H1 (cell line): ENCODE measurements at regions not wholly inside any gene's neighbourhood (a gene's known extent, or its start where the extent isn't known, plus 50 kb on each side); places are given as distances from the start of the nearest gene placed in this dataset.

Experiments used
- CTCF ChIA-PET: fragments of 300-600 bp; sonication (Branson Sonifier 250); formaldehyde crosslinking; loops from one replicate; lab custom pipeline; 2021; ENCODE audit not compliant: partially characterized antibody; lab: Charles Lee
- POLR2A ChIA-PET: fragments of 300-600 bp; sonication (Branson Sonifier 250); formaldehyde crosslinking; loops from one replicate; lab custom pipeline; 2021; ENCODE audit warnings: inconsistent platforms; ENCODE audit not compliant: partially characterized antibody; lab: Charles Lee
- DNase-seq, 2 experiments: peaks; one replicate each; pipeline versions ENCODE4 v3.0.0 to v3.0.0-alpha.2; 2010 to 2022; ENCODE audit warnings: low spot score in 2 of 2, low read depth in 1 of 2, mixed read lengths in 1 of 2
- FAIRE-seq: peaks from 2 replicates; lab custom pipeline; 2011; peaks lifted over from hg19 to GRCh38; lab: Jason Lieb, UNC
- H2AFZ ChIP-seq: 2 replicates; pipeline ENCODE4 v1.8.1; 2012; ENCODE audit warnings: low read length, inconsistent platforms
- H2AK5ac ChIP-seq: 2 replicates; pipeline ENCODE4 v1.6.1; 2013; ENCODE audit warnings: low read depth, low read length
- H2BK120ac ChIP-seq: replicated peaks from 2 replicates; pipeline ENCODE3; 2013; ENCODE audit warnings: low read depth, low read length, inconsistent platforms
- H2BK12ac ChIP-seq: 2 replicates; pipeline ENCODE4 v1.6.1; 2013; ENCODE audit warnings: low read depth, low read length
- H2BK15ac ChIP-seq: 2 replicates; pipeline ENCODE4 v1.6.1; 2013; ENCODE audit warnings: low read length
- H2BK20ac ChIP-seq: 2 replicates; pipeline ENCODE4 v1.6.1; 2013; ENCODE audit warnings: low read length
- H2BK5ac ChIP-seq: 2 replicates; pipeline ENCODE4 v1.6.1; 2013; ENCODE audit warnings: low read depth, low read length
- H3K14ac ChIP-seq: 2 replicates; pipeline ENCODE4 v1.6.1; 2013; ENCODE audit warnings: inconsistent platforms; ENCODE audit not compliant: insufficient read length
- H3K18ac ChIP-seq: 2 replicates; pipeline ENCODE4 v1.6.1; 2013; ENCODE audit warnings: low read length; ENCODE audit errors: extremely low read depth
- H3K23ac ChIP-seq: 2 replicates; pipeline ENCODE4 v1.6.1; 2013; ENCODE audit warnings: inconsistent platforms; ENCODE audit not compliant: insufficient read length
- H3K23me2 ChIP-seq: 2 replicates; pipeline ENCODE4 v1.6.1; 2013; ENCODE audit warnings: low read depth, low read length
- H3K27ac ChIP-seq: 2 replicates; pipeline ENCODE4 v1.6.1; 2011; ENCODE audit warnings: low read depth, low read length, inconsistent platforms
- H3K27me3 ChIP-seq, 4 experiments: replicated peaks in 1 of 4; 1 replicate in 1 of 4; 2 replicates in 3 of 4; pipeline versions ENCODE4 v1.6.1 to v1.8.1; 2011 to 2013; ENCODE audit warnings: low read length in 3 of 4, mild to moderate bottlenecking in 3 of 4, inconsistent platforms in 2 of 4, mixed read lengths in 2 of 4, moderate library complexity in 1 of 4; ENCODE audit not compliant: control insufficient read depth in 3 of 4, insufficient read depth in 3 of 4; ENCODE audit errors: extremely low read depth in 1 of 4
- H3K36me3 ChIP-seq, 4 experiments: 2 replicates each; pipeline versions ENCODE4 v1.6.1 to v1.8.1; 2011 to 2013; ENCODE audit warnings: mild to moderate bottlenecking in 4 of 4, low read length in 3 of 4, moderate library complexity in 2 of 4, control low read depth in 1 of 4, inconsistent platforms in 1 of 4; ENCODE audit not compliant: insufficient read depth in 4 of 4, control insufficient read depth in 2 of 4
- H3K4ac ChIP-seq: replicated peaks from 2 replicates; pipeline ENCODE3; 2013; ENCODE audit warnings: low read length, low read depth, mixed read lengths, inconsistent platforms; ENCODE audit not compliant: insufficient read length
- H3K4me1 ChIP-seq, 4 experiments: replicated peaks in 1 of 4; 1 replicate in 1 of 4; 2 replicates in 3 of 4; pipeline versions ENCODE4 v1.6.1 to v1.8.1; 2011 to 2013; ENCODE audit warnings: low read length in 3 of 4, inconsistent platforms in 2 of 4, mixed read lengths in 1 of 4; ENCODE audit not compliant: insufficient read depth in 4 of 4, control insufficient read depth in 3 of 4
- H3K4me2 ChIP-seq, 2 experiments: 2 replicates each; pipeline versions ENCODE4 v1.6.1 to v1.8.1; 2011 to 2013; ENCODE audit warnings: low read depth in 2 of 2, low read length in 2 of 2, control low read depth in 1 of 2, inconsistent platforms in 1 of 2, mild to moderate bottlenecking in 1 of 2; ENCODE audit not compliant: insufficient read depth in 1 of 2
- H3K4me3 ChIP-seq, 4 experiments: fragments of 200-600, 300-600 bp in 1 of 4; sonication (generic), shearing (Covaris generic), sonication (Bioruptor Twin) in 1 of 4; 2 replicates each; pipeline versions ENCODE4 v1.5.1 to v1.8.1; 2011 to 2016; ENCODE audit warnings: low read length in 4 of 4, low read depth in 3 of 4, control low read depth in 2 of 4, inconsistent platforms in 2 of 4, mild to moderate bottlenecking in 2 of 4, mixed read lengths in 1 of 4, moderate library complexity in 1 of 4; ENCODE audit not compliant: insufficient read depth in 2 of 4; ENCODE audit errors: extremely low read depth in 1 of 4
- H3K56ac ChIP-seq: replicated peaks from 2 replicates; pipeline ENCODE3; 2013; ENCODE audit warnings: low read depth, mild to moderate bottlenecking, mixed read lengths, low read length, inconsistent platforms; ENCODE audit not compliant: insufficient read length
- H3K79me1 ChIP-seq: 2 replicates; pipeline ENCODE4 v1.6.1; 2013; ENCODE audit warnings: low read depth, low read length, control low read depth
- H3K79me2 ChIP-seq, 2 experiments: 2 replicates each; pipeline versions ENCODE4 v1.6.1 to v1.8.1; 2012 to 2013; ENCODE audit warnings: low read length in 2 of 2, mild to moderate bottlenecking in 2 of 2, inconsistent platforms in 1 of 2; ENCODE audit not compliant: insufficient read depth in 2 of 2, control insufficient read depth in 1 of 2
- H3K9ac ChIP-seq, 4 experiments: replicated peaks in 1 of 4; 1 replicate in 1 of 4; 2 replicates in 3 of 4; pipeline versions ENCODE4 v1.6.1 to v1.8.1; 2011 to 2013; ENCODE audit warnings: low read depth in 3 of 4, low read length in 3 of 4, control low read depth in 2 of 4, mild to moderate bottlenecking in 2 of 4, moderate library complexity in 2 of 4, inconsistent platforms in 1 of 4; ENCODE audit errors: extremely low read depth in 1 of 4
- H3K9me3 ChIP-seq, 2 experiments: 2 replicates each; pipeline versions ENCODE4 v1.6.1 to v1.8.1; 2012 to 2013; ENCODE audit warnings: mild to moderate bottlenecking in 2 of 2, moderate library complexity in 2 of 2, control low read depth in 1 of 2, inconsistent platforms in 1 of 2, low read depth in 1 of 2, low read length in 1 of 2, mixed read lengths in 1 of 2; ENCODE audit not compliant: insufficient read depth in 2 of 2
- H4K20me1 ChIP-seq, 2 experiments: replicated peaks in 1 of 2; 2 replicates each; pipeline versions ENCODE3 to v1.8.1; 2011 to 2013; ENCODE audit warnings: inconsistent platforms in 2 of 2, low read length in 2 of 2, mild to moderate bottlenecking in 1 of 2; ENCODE audit not compliant: insufficient read depth in 2 of 2, control insufficient read depth in 1 of 2
- H4K5ac ChIP-seq: 2 replicates; pipeline ENCODE4 v1.6.1; 2013; ENCODE audit warnings: low read length, low read depth, mixed read lengths, inconsistent platforms; ENCODE audit not compliant: insufficient read length
- H4K8ac ChIP-seq: 2 replicates; pipeline ENCODE4 v1.8.0; 2013; ENCODE audit warnings: mild to moderate bottlenecking, moderate library complexity, low read length, inconsistent platforms; ENCODE audit not compliant: insufficient read depth; ENCODE audit errors: extremely low read depth
- H4K91ac ChIP-seq: replicated peaks from 2 replicates; pipeline ENCODE3; 2013; ENCODE audit warnings: low read length, mixed read lengths, inconsistent platforms; ENCODE audit not compliant: insufficient read length
- ASH2L ChIP-seq: fragments of 200-600, 300-600 bp; sonication (generic); IDR thresholded peaks from one replicate; pipeline ENCODE4 v1.7.1; 2017; ENCODE audit warnings: low read length
- ATF3 ChIP-seq: IDR thresholded peaks from 2 replicates; pipeline ENCODE4 v1.6.1; 2011; ENCODE audit warnings: low read depth, mild to moderate bottlenecking, low read length; ENCODE audit not compliant: insufficient read depth
- CBX8 ChIP-seq: fragments of 300-800, 300-1000 bp; sonication (generic); IDR thresholded peaks from 2 replicates; pipeline ENCODE4 v1.7.1; 2016; ENCODE audit warnings: low read depth, low read length, borderline replicate concordance
- KDM4A ChIP-seq: IDR thresholded peaks from one replicate; pipeline ENCODE4 v1.7.1; 2012; ENCODE audit warnings: low read depth, mild to moderate bottlenecking, moderate library complexity, low read length, inconsistent platforms; ENCODE audit not compliant: severe bottlenecking
- POU5F1 ChIP-seq: IDR thresholded peaks from 2 replicates; pipeline ENCODE4 v1.6.1; 2011; ENCODE audit warnings: low read depth, mild to moderate bottlenecking, low read length, moderate library complexity
- RFX5 ChIP-seq: IDR thresholded peaks from 2 replicates; pipeline ENCODE4 v1.6.1; 2011; ENCODE audit warnings: low read depth, low read length, improper control_type of control experiment, borderline replicate concordance
- SIX5 ChIP-seq: IDR thresholded peaks from 2 replicates; pipeline ENCODE4 v1.6.1; 2011; ENCODE audit warnings: mild to moderate bottlenecking, low read depth, low read length
- WGBS, 2 experiments: shearing (Covaris generic) in 1 of 2; methylation state at CpG; one replicate each; pipeline versions ENCODE4 v1.1.6 to v1.1.7; 2013 to 2015; ENCODE audit warnings: low lambda C conversion rate in 2 of 2, mixed read lengths in 2 of 2, inconsistent platforms in 1 of 2, low coverage in 1 of 2, missing lambda C conversion rate in 1 of 2; ENCODE audit not compliant: insufficient replicate concordance in 2 of 2, insufficient coverage in 1 of 2, insufficient read length in 1 of 2; ENCODE audit errors: extremely low coverage in 1 of 2, missing lambda C conversion rate in 1 of 2; 5-methylcytosine and 5-hydroxymethylcytosine counted together

GRCh38 chr12:77555074-77555473 is 275.6 kb upstream of the NAV3 start:
- H3K4me3 ChIP-seq, result no peak overlapping the region
- no peak overlapping the region for H3K56ac ChIP-seq
- no peak overlapping the region for H4K8ac ChIP-seq
- H3K79me1 ChIP-seq, result no peaks in the 10 kb centered on the region
- TF ChIP-seq ATF3, result no peak
- TF ChIP-seq ASH2L, result no peak
- TF ChIP-seq CBX8, result no peak
- TF ChIP-seq POU5F1, result no peak
- TF ChIP-seq RFX5, result no peak
- TF ChIP-seq KDM4A, result no peak
- no peak for TF ChIP-seq SIX5
- peaks cover 0 to 3% of the 10 kb centered on the region in 2 experiments; a peak in 1 of 4 replicates for H3K9me3 ChIP-seq
- ChIA-PET CTCF (no interaction called here), POLR2A (no interaction called here)
- no peak overlapping the region for H4K5ac ChIP-seq
- no peak overlapping the region for H3K23ac ChIP-seq
- H3K9ac ChIP-seq, result no peak overlapping the region
- no peak overlapping the region for H3K18ac ChIP-seq
- H2BK5ac ChIP-seq, result no peak overlapping the region
- FAIRE-seq (no peak), DNase-seq (no peak)
- H2BK15ac ChIP-seq, result no peak overlapping the region
- H3K23me2 ChIP-seq, result no peaks in the 10 kb centered on the region
- no peak overlapping the region for H2AFZ ChIP-seq
- H2BK120ac ChIP-seq, result no peak overlapping the region
- H3K79me2 ChIP-seq, result no peaks in the 10 kb centered on the region
- no peak overlapping the region for H3K4ac ChIP-seq
- H2BK20ac ChIP-seq, result no peak overlapping the region
- WGBS, 2 experiments, result 70% methylated on average over 4 of the region's 4 CpGs; no CpG with 5 or more reads in 1 of the 2 experiments
- no peak overlapping the region for H4K91ac ChIP-seq
- H2AK5ac ChIP-seq, result no peak overlapping the region
- no peaks in the 10 kb centered on the region for H3K27me3 ChIP-seq
- H4K20me1 ChIP-seq, result no peaks in the 10 kb centered on the region
- no peaks in the 10 kb centered on the region for H3K36me3 ChIP-seq
- no peak overlapping the region for H2BK12ac ChIP-seq
- no peaks in the 10 kb centered on the region for H3K4me1 ChIP-seq
- H3K27ac ChIP-seq, result no peak overlapping the region
- no peak overlapping the region for H3K14ac ChIP-seq
- no peak overlapping the region for H3K4me2 ChIP-seq
